HG03354 (cell line): ENCODE measurements at regions not wholly inside any gene's neighbourhood (a gene's known extent, or its start where the extent isn't known, plus 50 kb on each side); places are given as distances from the start of the nearest gene placed in this dataset.
"Not testable (repeated sequence)": the region's sequence is repeated elsewhere in the genome, so short reads cannot be mapped to it uniquely, and the experiment has no call there.

Source experiments
- ATAC-seq: cut with Tn5 transposase; IDR thresholded peaks from one replicate; pipeline ENCODE4 v1.9.1; 2021; ENCODE audit warnings: mild to moderate bottlenecking; ENCODE audit not compliant: unreplicated experiment, poor library complexity, severe bottlenecking

GRCh38 chr2:87418823-87419822 is 328.8 kb upstream of the PLGLB2 start:
- not testable (repeated sequence) for ATAC-seq

- not testable (repeated sequence) for ATAC-seq
Observed at GRCh38 chr2:87419980-87420379, 327.9 kb upstream of the PLGLB2 start.

- ATAC-seq = not testable (repeated sequence)
Observed at GRCh38 chr2:87420954-87421353, 326.9 kb upstream of the PLGLB2 start.

GRCh38 chr2:87423796-87424762 is 323.8 kb upstream of the PLGLB2 start:
- not testable (repeated sequence) for ATAC-seq

GRCh38 chr2:87424763-87425154 is 323.1 kb upstream of the PLGLB2 start:
- not testable (repeated sequence) for ATAC-seq

DNA sequence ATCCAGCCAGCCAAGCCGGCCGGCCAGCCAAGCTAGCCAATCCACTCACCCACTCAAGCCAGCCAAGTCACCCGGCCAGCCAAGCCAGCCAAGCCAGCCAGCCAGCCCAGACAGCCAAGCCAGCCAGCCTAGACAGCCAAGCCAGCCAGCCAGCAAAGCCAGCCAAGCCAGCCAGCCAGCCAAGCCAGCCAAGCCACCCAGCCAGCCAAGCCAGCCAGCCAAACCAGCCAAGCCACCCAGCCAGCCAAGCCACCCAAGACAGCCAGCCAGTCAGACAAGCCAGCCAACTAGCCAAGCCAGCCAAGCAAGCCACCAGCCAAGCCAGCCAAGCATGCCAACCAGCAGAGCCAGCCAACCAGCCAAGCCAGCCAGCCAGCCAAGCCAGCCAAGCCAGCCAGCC is 322.7 kb upstream of the PLGLB2 start:
- not testable (repeated sequence) for ATAC-seq

- ATAC-seq = not testable (repeated sequence)
Observed at GRCh38 chr2:87425717-87426116, 322.2 kb upstream of the PLGLB2 start.

DNA sequence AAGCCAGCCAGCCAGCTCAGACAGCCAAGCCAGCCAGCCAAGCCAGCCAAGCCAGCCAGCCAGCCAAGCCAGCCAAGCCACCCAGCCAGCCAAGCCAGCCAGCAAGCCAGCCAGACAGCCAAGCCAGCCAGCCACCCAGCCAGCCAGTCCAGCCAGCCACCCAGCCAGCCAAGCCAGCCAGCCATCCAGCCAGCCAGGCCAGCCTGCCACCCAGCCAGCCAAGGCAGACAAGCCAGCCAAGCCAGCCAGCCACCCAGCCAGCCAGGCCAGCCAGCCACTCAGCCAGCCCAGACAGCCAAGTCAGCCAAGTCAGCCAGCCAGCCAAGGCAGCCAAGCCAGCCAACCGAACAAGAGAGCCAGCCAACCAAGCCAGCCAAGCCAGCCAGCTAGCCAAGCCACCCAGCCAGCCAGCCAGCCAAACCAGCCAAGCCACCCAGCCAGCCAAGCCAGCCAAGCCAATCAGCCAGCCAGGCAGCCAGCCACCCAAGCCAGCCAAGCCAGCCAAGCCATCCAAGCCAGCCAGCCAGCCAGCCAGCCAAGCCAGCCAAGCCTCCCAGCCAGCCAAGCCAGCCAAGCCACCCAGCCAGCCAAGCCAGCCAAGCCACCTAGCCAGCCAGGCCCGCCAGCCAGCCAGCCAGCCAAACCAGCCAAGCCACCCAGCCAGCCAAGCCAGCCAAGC is 319.3 kb upstream of the PLGLB2 start:
- not testable (repeated sequence) for ATAC-seq

- ATAC-seq = not testable (repeated sequence)
Observed at GRCh38 chr2:87429206-87429930, 318.5 kb upstream of the PLGLB2 start.

- not testable (repeated sequence) for ATAC-seq
Observed at GRCh38 chr2:87429931-87430275, 318.0 kb upstream of the PLGLB2 start.

GRCh38 chr2:87431051-87431450 is 316.8 kb upstream of the PLGLB2 start:
- ATAC-seq = not testable (repeated sequence)

GRCh38 chr2:87432711-87433453 is 315.0 kb upstream of the PLGLB2 start:
- ATAC-seq = not testable (repeated sequence)

DNA sequence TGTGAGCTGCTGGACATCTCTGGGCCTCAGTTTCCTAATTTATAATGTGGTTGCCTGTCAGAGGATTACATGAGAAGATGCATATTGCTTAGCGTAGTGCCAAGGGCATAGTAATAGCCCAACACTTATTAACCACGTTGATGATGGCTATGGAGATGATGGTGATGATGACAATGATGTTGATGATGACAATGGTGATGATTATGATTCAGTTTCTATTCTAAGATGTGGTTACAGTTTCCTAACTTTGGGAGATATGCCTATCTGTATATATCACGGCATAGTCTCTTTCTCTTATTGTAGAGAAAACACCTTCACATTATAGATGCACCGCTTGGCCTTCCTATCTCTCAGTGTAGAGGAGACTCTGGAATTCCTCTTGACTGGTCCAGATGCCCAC is 311.9 kb upstream of the PLGLB2 start:
- not testable (repeated sequence) for ATAC-seq

- ATAC-seq = not testable (repeated sequence)
Observed at GRCh38 chr2:87437701-87438260, 310.1 kb upstream of the PLGLB2 start.

DNA sequence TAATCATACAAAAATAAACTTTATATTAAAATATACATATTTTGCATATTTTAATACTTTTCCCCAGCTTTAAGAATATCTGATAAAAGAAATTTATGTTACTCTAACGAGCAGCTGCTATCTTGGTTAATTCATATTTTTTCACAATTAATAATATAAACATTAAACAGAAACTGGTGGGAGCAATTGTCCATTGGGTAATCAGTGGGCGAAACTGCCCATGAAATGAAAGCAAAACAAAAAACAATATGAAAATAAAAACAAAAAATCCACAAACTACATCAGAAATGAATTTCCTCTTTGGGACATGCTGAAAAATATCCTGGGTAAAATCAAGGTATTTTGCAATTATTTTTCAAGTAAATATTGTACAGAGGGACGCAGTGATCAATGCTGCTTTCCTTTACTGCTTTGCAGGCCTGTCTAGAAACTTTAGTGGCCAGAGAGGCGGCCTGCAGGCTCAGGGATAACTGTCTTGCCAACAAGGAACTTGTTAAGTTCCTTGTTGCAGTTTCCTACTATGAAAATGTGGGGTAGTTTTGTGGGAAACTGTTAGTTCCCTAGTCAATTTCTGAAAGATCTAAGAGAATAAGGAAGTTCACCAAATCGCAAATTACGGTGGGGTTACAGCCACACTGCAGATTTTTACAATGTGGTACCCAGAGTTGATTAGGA is 309.0 kb upstream of the PLGLB2 start:
- not testable (repeated sequence) for ATAC-seq

DNA sequence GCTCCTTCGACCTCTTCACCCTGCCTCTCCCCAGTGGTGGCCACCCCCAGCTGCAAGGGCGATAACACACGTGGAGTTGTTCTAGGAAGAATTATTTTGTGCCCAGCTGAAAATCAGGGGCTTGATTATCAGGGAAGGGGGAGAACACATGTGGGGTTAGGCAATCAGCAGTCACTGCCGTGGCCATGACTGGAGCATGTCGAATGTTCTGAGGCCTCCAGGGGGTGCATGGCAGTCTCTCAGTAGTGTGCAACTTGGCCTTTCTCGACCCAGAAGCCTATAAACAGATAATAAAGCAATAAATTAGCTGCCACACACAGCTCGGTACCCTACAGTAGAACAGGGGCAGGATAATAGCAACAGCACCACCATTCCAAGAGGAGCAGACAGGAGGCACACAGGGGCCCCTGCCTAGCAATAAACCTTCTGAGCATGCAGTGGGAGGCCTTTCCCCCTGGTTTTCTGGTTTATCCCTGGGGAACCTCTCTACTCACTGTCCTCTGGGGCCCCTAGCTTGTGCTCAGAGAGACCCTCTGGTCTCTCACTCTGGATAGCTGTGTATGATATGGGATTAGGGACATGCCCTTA is 308.2 kb upstream of the PLGLB2 start:
- not testable (repeated sequence) for ATAC-seq

- ATAC-seq = not testable (repeated sequence)
Observed at GRCh38 chr2:87440650-87441049, 307.2 kb upstream of the PLGLB2 start.
